HCT116 (cell line): ENCODE measurements at regions not wholly inside any gene's neighbourhood (a gene's known extent, or its start where the extent isn't known, plus 50 kb on each side); places are given as distances from the start of the nearest gene placed in this dataset.

Experiments
- ATAC-seq: fragments of 200-7000 bp; cut with Tn5 transposase; 2 replicates; pipeline ENCODE4 v1.9.1; 2020; ENCODE audit warnings: mild to moderate bottlenecking, moderate library complexity
- BruUV-seq: library from RNA; stranded (reverse); fragments of 400-500 nt; replicated peaks from 2 replicates; lab custom pipeline; 2021; lab: Mats Ljungman, UMichigan
- CTCF ChIA-PET: fragments of 300-600 bp; sonication (Branson Sonifier 250); formaldehyde crosslinking; loops from one replicate; lab custom pipeline; 2021; ENCODE audit warnings: antibody characterized with exemption; lab: Charles Lee
- POLR2A ChIA-PET: fragments of 300-600, 350-600 bp; sonication (Branson Sonifier 250); formaldehyde crosslinking; loops from one replicate; lab custom pipeline; 2021; ENCODE audit warnings: antibody characterized with exemption; lab: Charles Lee
- RAD21 ChIA-PET, 2 experiments: fragments of 300-600 bp; sonication (Branson Sonifier 250); formaldehyde crosslinking; loops; one replicate each; lab custom pipeline; 2023; ENCODE audit warnings: low total read pairs in 2 of 2; ENCODE audit not compliant: uncharacterized antibody in 2 of 2, unreplicated experiment in 2 of 2, low non-redundant PET in 1 of 2; lab: Charles Lee
- DNase-seq: peaks from one replicate; pipeline ENCODE4 v3.0.0-alpha.2; 2010; ENCODE audit warnings: low read depth, low spot score
- H2AFZ ChIP-seq: fragments of 200-600 bp; shearing (Covaris generic), sonication (generic); 2 replicates; pipeline ENCODE4 v1.6.1; 2017; ENCODE audit warnings: low read depth, mixed run types, mixed read lengths, antibody characterized with exemption, low read length; ENCODE audit not compliant: poor library complexity, severe bottlenecking
- H3K27ac ChIP-seq: 2 replicates; pipeline ENCODE4 v1.5.1; 2012; ENCODE audit warnings: low read depth, low read length
- H3K27me3 ChIP-seq: fragments of 200-600 bp; sonication (generic); 2 replicates; pipeline ENCODE4 v1.6.1; 2016; ENCODE audit warnings: mixed run types, low read length, mixed read lengths; ENCODE audit not compliant: insufficient read depth
- H3K36me3 ChIP-seq, 2 experiments: fragments of 200-500 bp in 1 of 2; fragments of 200-600 bp in 1 of 2; sonication (Bioruptor generic) in 1 of 2; sonication (generic) in 1 of 2; 2 replicates each; pipeline versions ENCODE4 v1.5.1 to v1.6.1; 2014 to 2016; ENCODE audit warnings: low read length in 2 of 2, inconsistent platforms in 1 of 2, mixed read lengths in 1 of 2, mixed run types in 1 of 2; ENCODE audit not compliant: insufficient read depth in 2 of 2, control insufficient read depth in 1 of 2
- H3K4me1 ChIP-seq, 2 experiments: fragments of 200-600 bp in 1 of 2; sonication (generic) in 1 of 2; 2 replicates each; pipeline versions ENCODE4 v1.5.1 to v1.6.1; 2012 to 2017; ENCODE audit warnings: low read length in 2 of 2, inconsistent platforms in 1 of 2, mild to moderate bottlenecking in 1 of 2, mixed read lengths in 1 of 2, mixed run types in 1 of 2, moderate library complexity in 1 of 2; ENCODE audit not compliant: insufficient read depth in 2 of 2, control insufficient read depth in 1 of 2
- H3K4me2 ChIP-seq: fragments of 200-600 bp; sonication (generic); 2 replicates; pipeline ENCODE4 v1.6.1; 2017; ENCODE audit warnings: mixed run types, low read length, mixed read lengths
- H3K4me3 ChIP-seq, 2 experiments: fragments of 200-600 bp in 1 of 2; sonication (generic) in 1 of 2; replicated peaks in 1 of 2; 2 replicates each; pipeline ENCODE4 v1.5.1; 2011 to 2016; ENCODE audit warnings: low read length in 2 of 2, control low read depth in 1 of 2, low read depth in 1 of 2, mild to moderate bottlenecking in 1 of 2, mixed read lengths in 1 of 2, mixed run types in 1 of 2
- H3K79me2 ChIP-seq: fragments of 200-600 bp; sonication (generic); 2 replicates; pipeline ENCODE4 v1.6.1; 2017; ENCODE audit warnings: mild to moderate bottlenecking, mixed run types, low read length, moderate library complexity, mixed read lengths; ENCODE audit not compliant: insufficient read depth
- H3K9ac ChIP-seq: fragments of 200-600 bp; sonication (generic); 2 replicates; pipeline ENCODE4 v1.6.1; 2016; ENCODE audit warnings: low read length, mixed read lengths
- H3K9me2 ChIP-seq: fragments of 200-600 bp; sonication (generic), shearing (Covaris generic); 2 replicates; pipeline ENCODE4 v1.6.1; 2017; ENCODE audit warnings: mixed run types, mild to moderate bottlenecking, moderate library complexity; ENCODE audit not compliant: insufficient read depth
- H3K9me3 ChIP-seq, 2 experiments: fragments of 200-500 bp in 1 of 2; fragments of 200-600 bp in 1 of 2; sonication (Bioruptor generic) in 1 of 2; sonication (generic) in 1 of 2; 2 replicates each; pipeline ENCODE4 v1.6.1; 2014 to 2017; ENCODE audit warnings: low read length in 2 of 2, mixed read lengths in 2 of 2, inconsistent platforms in 1 of 2, low read depth in 1 of 2, mild to moderate bottlenecking in 1 of 2, mixed run types in 1 of 2, moderate library complexity in 1 of 2; ENCODE audit not compliant: control insufficient read depth in 1 of 2, insufficient read depth in 1 of 2
- H4K20me1 ChIP-seq: fragments of 200-600 bp; sonication (generic), shearing (Covaris generic); 2 replicates; pipeline ENCODE4 v1.6.1; 2017; ENCODE audit warnings: mixed run types, mild to moderate bottlenecking, moderate library complexity; ENCODE audit not compliant: insufficient read depth
- CEBPB ChIP-seq: IDR thresholded peaks from 2 replicates; pipeline ENCODE4 v1.6.1; 2012; ENCODE audit warnings: low read depth
- ELF1 ChIP-seq: IDR thresholded peaks from 2 replicates; pipeline ENCODE4 v1.6.1; 2012; ENCODE audit warnings: low read depth, borderline replicate concordance
- EZH2 ChIP-seq: fragments of 200-600 bp; sonication (generic); IDR thresholded peaks from 2 replicates; pipeline ENCODE4 v1.6.1; 2017; ENCODE audit warnings: antibody characterized with exemption, mixed run types
- EZH2phosphoT487 ChIP-seq: fragments of 200-600 bp; IDR thresholded peaks from 2 replicates; pipeline ENCODE4 v1.6.1; 2018; ENCODE audit warnings: antibody characterized with exemption, borderline replicate concordance
- FOSL1 ChIP-seq: IDR thresholded peaks from 2 replicates; pipeline ENCODE4 v1.6.1; 2012; ENCODE audit warnings: low read depth
- JUND ChIP-seq: IDR thresholded peaks from 2 replicates; pipeline ENCODE4 v1.6.1; 2012
- RAD21 ChIP-seq: IDR thresholded peaks from 2 replicates; pipeline ENCODE4 v1.6.1; 2012; ENCODE audit warnings: low read depth, mild to moderate bottlenecking
- SRF ChIP-seq: IDR thresholded peaks from 2 replicates; pipeline ENCODE4 v1.6.1; 2012; ENCODE audit warnings: low read depth
- TCF7L2 ChIP-seq: IDR thresholded peaks from 2 replicates; pipeline ENCODE4 v1.7.0; 2011; ENCODE audit warnings: borderline replicate concordance, inconsistent platforms; ENCODE audit not compliant: insufficient read depth, insufficient read length; ENCODE audit errors: extremely low read depth
- ZBTB33 ChIP-seq: IDR thresholded peaks from 2 replicates; pipeline ENCODE4 v1.6.1; 2011; ENCODE audit warnings: mild to moderate bottlenecking, low read length, moderate library complexity; ENCODE audit not compliant: insufficient replicate concordance; ENCODE audit errors: extremely low read depth
- ZFX ChIP-seq: fragments of 450-650 bp; IDR thresholded peaks from 2 replicates; pipeline ENCODE4 v1.6.1; 2017
- intact Hi-C: fragments of 100-400 bp; cut with micrococcal nuclease; formaldehyde crosslinking; loops from 2 replicates; pipeline ENCODE4 v1.10.0; 2022
- TF ChIP-seq, protein P1 (sequence below): IDR thresholded peaks from 2 replicates; pipeline ENCODE4 v1.6.1; 2012; ENCODE audit warnings: low read depth
- TF ChIP-seq, protein P2 (sequence below): IDR thresholded peaks from 2 replicates; pipeline ENCODE4 v1.6.1; 2012

GRCh38 chr5:30142432-30142831 is 1051.1 kb upstream of the CDH6 start:
- no TSS peak for BruUV-seq
- DNase-seq (no peak), ATAC-seq (no peak)
- Histone ChIP-seq H3K9me3 (peaks cover 9 to 24% of the 10 kb centered on the region in 2 experiments; a peak in 3 of 4 replicates), H3K27me3 (no peaks in the 10 kb centered on the region), H2AFZ (no peak overlapping the region), H3K9me2 (no peaks in the 10 kb centered on the region), H3K36me3 (no peaks in the 10 kb centered on the region), H3K4me3 (no peak overlapping the region), H3K79me2 (no peaks in the 10 kb centered on the region), H4K20me1 (no peaks in the 10 kb centered on the region), H3K4me2 (no peak overlapping the region), H3K9ac (no peak overlapping the region), H3K4me1 (no peaks in the 10 kb centered on the region), H3K27ac (no peak overlapping the region)
- ChIA-PET CTCF (no interaction called here), POLR2A (no interaction called here), RAD21 (no interaction called here)
- no peak for TF ChIP-seq SRF
- TF ChIP-seq ELF1: no peak
- no peak for TF ChIP-seq CEBPB
- TF ChIP-seq, protein P1, sequence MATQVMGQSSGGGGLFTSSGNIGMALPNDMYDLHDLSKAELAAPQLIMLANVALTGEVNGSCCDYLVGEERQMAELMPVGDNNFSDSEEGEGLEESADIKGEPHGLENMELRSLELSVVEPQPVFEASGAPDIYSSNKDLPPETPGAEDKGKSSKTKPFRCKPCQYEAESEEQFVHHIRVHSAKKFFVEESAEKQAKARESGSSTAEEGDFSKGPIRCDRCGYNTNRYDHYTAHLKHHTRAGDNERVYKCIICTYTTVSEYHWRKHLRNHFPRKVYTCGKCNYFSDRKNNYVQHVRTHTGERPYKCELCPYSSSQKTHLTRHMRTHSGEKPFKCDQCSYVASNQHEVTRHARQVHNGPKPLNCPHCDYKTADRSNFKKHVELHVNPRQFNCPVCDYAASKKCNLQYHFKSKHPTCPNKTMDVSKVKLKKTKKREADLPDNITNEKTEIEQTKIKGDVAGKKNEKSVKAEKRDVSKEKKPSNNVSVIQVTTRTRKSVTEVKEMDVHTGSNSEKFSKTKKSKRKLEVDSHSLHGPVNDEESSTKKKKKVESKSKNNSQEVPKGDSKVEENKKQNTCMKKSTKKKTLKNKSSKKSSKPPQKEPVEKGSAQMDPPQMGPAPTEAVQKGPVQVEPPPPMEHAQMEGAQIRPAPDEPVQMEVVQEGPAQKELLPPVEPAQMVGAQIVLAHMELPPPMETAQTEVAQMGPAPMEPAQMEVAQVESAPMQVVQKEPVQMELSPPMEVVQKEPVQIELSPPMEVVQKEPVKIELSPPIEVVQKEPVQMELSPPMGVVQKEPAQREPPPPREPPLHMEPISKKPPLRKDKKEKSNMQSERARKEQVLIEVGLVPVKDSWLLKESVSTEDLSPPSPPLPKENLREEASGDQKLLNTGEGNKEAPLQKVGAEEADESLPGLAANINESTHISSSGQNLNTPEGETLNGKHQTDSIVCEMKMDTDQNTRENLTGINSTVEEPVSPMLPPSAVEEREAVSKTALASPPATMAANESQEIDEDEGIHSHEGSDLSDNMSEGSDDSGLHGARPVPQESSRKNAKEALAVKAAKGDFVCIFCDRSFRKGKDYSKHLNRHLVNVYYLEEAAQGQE: no peak
- intact Hi-C loops: no loop called here

DNA sequence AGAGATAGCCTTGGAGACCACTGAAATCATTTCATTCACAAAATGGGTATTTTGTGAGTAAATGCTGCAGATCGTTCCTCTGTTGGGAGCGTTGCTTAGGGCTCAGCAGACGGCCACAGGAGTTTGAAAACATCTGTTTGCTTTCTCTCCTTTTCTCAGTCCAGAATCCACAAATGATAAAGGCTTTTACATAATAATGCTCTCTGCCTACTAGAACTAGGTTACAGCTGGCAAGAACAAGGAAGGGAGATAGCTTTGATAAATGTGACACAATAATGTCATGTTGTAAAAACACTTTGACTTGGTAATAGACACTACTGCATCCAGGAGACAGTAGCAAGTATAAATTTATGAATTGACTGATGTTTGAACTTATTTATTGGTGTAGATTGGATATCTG is 1072.4 kb upstream of the CDH6 start:
- DNase-seq: no peak
- RAD21 ChIA-PET: no interaction called here
- Histone ChIP-seq H3K27ac (no peak overlapping the region), H3K4me2 (no peak overlapping the region), H3K9me2 (no peaks in the 10 kb centered on the region), H3K9ac (no peak overlapping the region)
- no peak for ATAC-seq
- no peak for TF ChIP-seq ZFX
- no peak for TF ChIP-seq RAD21
- TF ChIP-seq JUND: no peak
- no peak for TF ChIP-seq ZBTB33
- no peak for TF ChIP-seq EZH2
- TF ChIP-seq TCF7L2: no peak
- TF ChIP-seq EZH2phosphoT487: no peak
- TF ChIP-seq FOSL1: no peak
- TF ChIP-seq, protein P2, sequence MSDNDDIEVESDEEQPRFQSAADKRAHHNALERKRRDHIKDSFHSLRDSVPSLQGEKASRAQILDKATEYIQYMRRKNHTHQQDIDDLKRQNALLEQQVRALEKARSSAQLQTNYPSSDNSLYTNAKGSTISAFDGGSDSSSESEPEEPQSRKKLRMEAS: no peak
- TF ChIP-seq, all 23 proteins: peak for 0
- no peaks in the 10 kb centered on the region for H3K4me1 ChIP-seq
- CTCF ChIA-PET: no interaction called here
- H2AFZ ChIP-seq: no peak overlapping the region
- intact Hi-C loops: no loop called here
- no TSS peak for BruUV-seq
- H4K20me1 ChIP-seq: no peaks in the 10 kb centered on the region
- H3K79me2 ChIP-seq: no peaks in the 10 kb centered on the region
- H3K27me3 ChIP-seq: no peaks in the 10 kb centered on the region
- POLR2A ChIA-PET: no interaction called here
- H3K4me3 ChIP-seq: no peak overlapping the region
- peaks cover 16 to 39% of the 10 kb centered on the region in 2 experiments; a peak in 2 of 4 replicates for H3K9me3 ChIP-seq
- no peaks in the 10 kb centered on the region for H3K36me3 ChIP-seq
